ENCODE measurements at regions not wholly inside any gene's neighbourhood (a gene's known extent, or its start where the extent isn't known, plus 50 kb on each side); places are given as distances from the start of the nearest gene placed in this dataset.

- Mint-ChIP-seq H3K4me1 (no peaks in the 10 kb centered on the region), H3K4me3 (no peak overlapping the region)
These were observed 816.3 kb downstream of the QKI start for GRCh38 chr6:164230804-164231203.

GRCh38 chr6:164230259-164230658, 815.7 kb downstream of the QKI start:
- ChIA-PET POLR2A (no interaction called here), CTCF (no interaction called here)
- no peaks in the 10 kb centered on the region for H3K27me3 Mint-ChIP-seq
- H3K36me3 Mint-ChIP-seq (ENCODE audit: low read depth) = no peaks in the 10 kb centered on the region
- no peak overlapping the region for H3K4me3 Mint-ChIP-seq
- DNase-seq (no peak), ATAC-seq (no peak)
- H3K27ac Mint-ChIP-seq = no peak overlapping the region
- H3K9me3 Mint-ChIP-seq (ENCODE audit: low read depth) = peaks cover 3% of the 10 kb centered on the region
- H3K4me1 Mint-ChIP-seq = no peaks in the 10 kb centered on the region
- intact Hi-C loops (cut with DNase I, micrococcal nuclease) = no loop called here

More at GRCh38 chr6:164230804-164231203, 816.3 kb downstream of the QKI start:
- Mint-ChIP-seq H3K36me3 (ENCODE audit: low read depth) (no peaks in the 10 kb centered on the region), H3K27ac (no peak overlapping the region), H3K27me3 (no peaks in the 10 kb centered on the region), H3K9me3 (ENCODE audit: low read depth) (peaks cover 5% of the 10 kb centered on the region)
- ATAC-seq (no peak), DNase-seq (no peak)
- POLR2A ChIA-PET = no interaction called here
- CTCF ChIA-PET = interaction anchor here (0.6 kb wide), 1 partner anchor 41 kb away, joined by 3 read pairs; no protein-coding TSS in a partner anchor
- intact Hi-C loops (cut with DNase I, micrococcal nuclease) = no loop called here

GRCh38 chr6:164229716-164230115, 815.2 kb downstream of the QKI start:
- CTCF ChIA-PET = no interaction called here
- ATAC-seq = no peak

GRCh38 chr6:164227952-164228522, 813.5 kb downstream of the QKI start:
- Mint-ChIP-seq H3K27me3 (no peaks in the 10 kb centered on the region), H3K4me1 (no peaks in the 10 kb centered on the region), H3K27ac (no peak overlapping the region), H3K36me3 (ENCODE audit: low read depth) (no peaks in the 10 kb centered on the region), H3K9me3 (ENCODE audit: low read depth) (no peaks in the 10 kb centered on the region), H3K4me3 (no peak overlapping the region)
- ChIA-PET CTCF (no interaction called here), POLR2A (no interaction called here)
- ATAC-seq = no peak
- no peak for DNase-seq
- intact Hi-C loops (cut with DNase I, micrococcal nuclease) = no loop called here

More at GRCh38 chr6:164229716-164230115, 815.2 kb downstream of the QKI start:
- Mint-ChIP-seq H3K27ac (no peak overlapping the region), H3K9me3 (ENCODE audit: low read depth) (peaks cover 3% of the 10 kb centered on the region), H3K4me1 (no peaks in the 10 kb centered on the region), H3K4me3 (no peak overlapping the region), H3K36me3 (ENCODE audit: low read depth) (no peaks in the 10 kb centered on the region), H3K27me3 (no peaks in the 10 kb centered on the region)
- intact Hi-C loops (cut with DNase I, micrococcal nuclease) = no loop called here
- DNase-seq = no peak
- POLR2A ChIA-PET = no interaction called here

- ChIA-PET POLR2A (no interaction called here), CTCF (no interaction called here)
- H3K27ac Mint-ChIP-seq = no peak overlapping the region
- peaks cover 4% of the 10 kb centered on the region for H3K9me3 Mint-ChIP-seq (ENCODE audit: low read depth)
- H3K4me3 Mint-ChIP-seq = no peak overlapping the region
- H3K36me3 Mint-ChIP-seq (ENCODE audit: low read depth) = no peaks in the 10 kb centered on the region
- H3K4me1 Mint-ChIP-seq = no peaks in the 10 kb centered on the region
- intact Hi-C loops (cut with DNase I, micrococcal nuclease) = no loop called here
- no peak for DNase-seq
- ATAC-seq = no peak
- H3K27me3 Mint-ChIP-seq = no peaks in the 10 kb centered on the region
These were observed 802.3 kb downstream of the QKI start for GRCh38 chr6:164216839-164217238.

- H3K4me3 Mint-ChIP-seq = no peak overlapping the region
- H3K9me3 Mint-ChIP-seq (ENCODE audit: low read depth) = peaks cover 4% of the 10 kb centered on the region
- no peaks in the 10 kb centered on the region for H3K4me1 Mint-ChIP-seq
- H3K27me3 Mint-ChIP-seq = no peaks in the 10 kb centered on the region
- ATAC-seq = no peak
- H3K36me3 Mint-ChIP-seq (ENCODE audit: low read depth) = no peaks in the 10 kb centered on the region
- ChIA-PET POLR2A (no interaction called here), CTCF (no interaction called here)
- no peak for DNase-seq
- H3K27ac Mint-ChIP-seq = no peak overlapping the region
- intact Hi-C loops (cut with DNase I, micrococcal nuclease) = no loop called here
These were observed 801.9 kb downstream of the QKI start for GRCh38 chr6:164216368-164216767.

- POLR2A ChIA-PET = no interaction called here
- no peaks in the 10 kb centered on the region for H3K36me3 Mint-ChIP-seq (ENCODE audit: low read depth)
- DNase-seq (no peak), ATAC-seq (no peak)
- no peaks in the 10 kb centered on the region for H3K27me3 Mint-ChIP-seq
- peaks cover 9% of the 10 kb centered on the region for H3K9me3 Mint-ChIP-seq (ENCODE audit: low read depth)
- H3K4me1 Mint-ChIP-seq = no peaks in the 10 kb centered on the region
- intact Hi-C loops (cut with DNase I, micrococcal nuclease) = no loop called here
- no peak overlapping the region for H3K4me3 Mint-ChIP-seq
- H3K27ac Mint-ChIP-seq = no peak overlapping the region
- CTCF ChIA-PET = no interaction called here
These were observed 799.5 kb downstream of the QKI start for GRCh38 chr6:164214066-164214465.

- Mint-ChIP-seq H3K9me3 (ENCODE audit: low read depth) (peaks cover 9% of the 10 kb centered on the region), H3K36me3 (ENCODE audit: low read depth) (no peaks in the 10 kb centered on the region), H3K27me3 (no peaks in the 10 kb centered on the region), H3K4me3 (no peak overlapping the region), H3K4me1 (no peaks in the 10 kb centered on the region), H3K27ac (no peak overlapping the region)
- ATAC-seq = no peak
- ChIA-PET CTCF (interaction anchor here (0.8 kb wide), 1 partner anchor 23 kb away, joined by 3 read pairs; no protein-coding TSS in a partner anchor), POLR2A (no interaction called here)
- intact Hi-C loops (cut with DNase I, micrococcal nuclease) = no loop called here
- no peak for DNase-seq
These were observed 796.7 kb downstream of the QKI start for GRCh38 chr6:164211254-164211653.

GRCh38 chr6:164210783-164211182, 796.3 kb downstream of the QKI start:
- Mint-ChIP-seq H3K4me1 (no peaks in the 10 kb centered on the region), H3K27me3 (no peaks in the 10 kb centered on the region), H3K4me3 (no peak overlapping the region), H3K27ac (no peak overlapping the region), H3K9me3 (ENCODE audit: low read depth) (peaks cover 10% of the 10 kb centered on the region), H3K36me3 (ENCODE audit: low read depth) (no peaks in the 10 kb centered on the region)
- ChIA-PET CTCF (interaction anchor here (0.8 kb wide), 1 partner anchor 23 kb away, joined by 3 read pairs; no protein-coding TSS in a partner anchor), POLR2A (no interaction called here)
- DNase-seq = no peak
- intact Hi-C loops (cut with DNase I, micrococcal nuclease) = no loop called here
- no peak for ATAC-seq

GRCh38 chr6:164210323-164210722, 795.8 kb downstream of the QKI start:
- DNase-seq (no peak), ATAC-seq (no peak)
- H3K36me3 Mint-ChIP-seq (ENCODE audit: low read depth) = no peaks in the 10 kb centered on the region
- CTCF ChIA-PET = no interaction called here
- no peak overlapping the region for H3K27ac Mint-ChIP-seq
- no peaks in the 10 kb centered on the region for H3K4me1 Mint-ChIP-seq
- no peaks in the 10 kb centered on the region for H3K27me3 Mint-ChIP-seq
- intact Hi-C loops (cut with DNase I, micrococcal nuclease) = no loop called here
- POLR2A ChIA-PET = no interaction called here
- H3K9me3 Mint-ChIP-seq (ENCODE audit: low read depth) = peaks cover 10% of the 10 kb centered on the region
- H3K4me3 Mint-ChIP-seq = no peak overlapping the region

GRCh38 chr6:164208371-164208770, 793.9 kb downstream of the QKI start:
- ATAC-seq = no peak
- Mint-ChIP-seq H3K27ac (no peak overlapping the region), H3K9me3 (ENCODE audit: low read depth) (peaks cover 13% of the 10 kb centered on the region), H3K4me1 (no peaks in the 10 kb centered on the region), H3K36me3 (ENCODE audit: low read depth) (no peaks in the 10 kb centered on the region), H3K4me3 (no peak overlapping the region), H3K27me3 (no peaks in the 10 kb centered on the region)
- no peak for DNase-seq
- intact Hi-C loops (cut with DNase I, micrococcal nuclease) = no loop called here
- ChIA-PET CTCF (no interaction called here), POLR2A (no interaction called here)

GRCh38 chr6:164206807-164207423, 792.4 kb downstream of the QKI start:
- intact Hi-C loops (cut with DNase I, micrococcal nuclease) = no loop called here
- H3K36me3 Mint-ChIP-seq (ENCODE audit: low read depth) = no peaks in the 10 kb centered on the region
- H3K27me3 Mint-ChIP-seq = no peaks in the 10 kb centered on the region
- CTCF ChIA-PET = no interaction called here
- POLR2A ChIA-PET = no interaction called here
- no peaks in the 10 kb centered on the region for H3K4me1 Mint-ChIP-seq
- no peak for DNase-seq
- no peak for ATAC-seq
- H3K4me3 Mint-ChIP-seq = no peak overlapping the region
- peaks cover 11% of the 10 kb centered on the region for H3K9me3 Mint-ChIP-seq (ENCODE audit: low read depth)
- H3K27ac Mint-ChIP-seq = no peak overlapping the region

Measured in activated CD4-positive, alpha-beta T cell treated with anti-CD3 and anti-CD28 coated beads for 36 hours (primary cell).